AG04450 (cell line): ENCODE measurements at regions not wholly inside any gene's neighbourhood (a gene's known extent, or its start where the extent isn't known, plus 50 kb on each side); places are given as distances from the start of the nearest gene placed in this dataset.

Source experiments
- CTCF ChIA-PET: fragments of 300-600, 350-600 bp; formaldehyde crosslinking; extraction: SDS; loops from one replicate; lab custom pipeline; 2022; ENCODE audit warnings: antibody characterized with exemption, inconsistent platforms; lab: Charles Lee
- POLR2A ChIA-PET: fragments of 350-600 bp; formaldehyde crosslinking; extraction: SDS; loops from one replicate; lab custom pipeline; 2021; ENCODE audit warnings: antibody characterized with exemption, inconsistent platforms; lab: Yijun Ruan, JAX
- DNase-seq: peaks from one replicate; pipeline ENCODE4 v3.0.0-alpha.2; 2011; ENCODE audit warnings: low read depth, low spot score
- H3K27ac ChIP-seq: one replicate; pipeline ENCODE4 v1.5.1; 2012; ENCODE audit warnings: low read depth, low read length, control low read depth
- H3K27me3 ChIP-seq: one replicate; pipeline ENCODE4 v1.6.0; 2012; ENCODE audit warnings: low read length; ENCODE audit not compliant: control insufficient read depth, insufficient read depth
- H3K4me3 ChIP-seq: 2 replicates; pipeline ENCODE4 v1.5.1; 2011; ENCODE audit warnings: mild to moderate bottlenecking, low read depth, low read length, control low read depth
- H3K9me3 ChIP-seq: 2 replicates; pipeline ENCODE4 v1.5.1; 2012; ENCODE audit warnings: low read length; ENCODE audit not compliant: control insufficient read depth, insufficient read depth
- CTCF ChIP-seq: IDR thresholded peaks from 2 replicates; pipeline ENCODE4 v1.5.1; 2011; ENCODE audit warnings: low read depth, low read length, control low read depth, inconsistent platforms

- no peak overlapping the region for H3K27ac ChIP-seq
- H3K9me3 ChIP-seq, result no peaks in the 10 kb centered on the region
- no peak for DNase-seq
- ChIA-PET CTCF (interaction anchor here (0.9 to 1.0 kb wide), 3 partner anchors 10 to 48 kb away, joined by 3 to 5 read pairs (median 3); no protein-coding TSS in a partner anchor), POLR2A (no interaction called here)
- TF ChIP-seq CTCF, result no peak
- no peak overlapping the region for H3K4me3 ChIP-seq
- no peaks in the 10 kb centered on the region for H3K27me3 ChIP-seq
Observed at GRCh38 chr6:44030812-44031454, 96.3 kb downstream of the MRPL14 start.

- H3K4me3 ChIP-seq, result no peak overlapping the region
- ChIA-PET POLR2A (interaction anchor here (1.2 to 1.7 kb wide), 2 partner anchors 19 to 197 kb away, joined by 3 to 6 read pairs; no protein-coding TSS in a partner anchor), CTCF (interaction anchor here (1.0 kb wide), 1 partner anchor 22 kb away, joined by 3 read pairs; no protein-coding TSS in a partner anchor)
- H3K27me3 ChIP-seq, result no peaks in the 10 kb centered on the region
- H3K27ac ChIP-seq, result peak overlapping the region; percentile 59
- no peaks in the 10 kb centered on the region for H3K9me3 ChIP-seq
- no peak for TF ChIP-seq CTCF
- no peak for DNase-seq
Observed at GRCh38 chr6:44029444-44030185, 97.6 kb downstream of the MRPL14 start.

- TF ChIP-seq CTCF, result peak; percentile 54
- no peak for DNase-seq
- CTCF ChIA-PET, result interaction anchor here (0.7 kb wide), 2 partner anchors 24 to 259 kb away, joined by 3 read pairs; partner anchors contain the start of gene VEGFA
- Histone ChIP-seq H3K4me3 (no peak overlapping the region), H3K9me3 (no peaks in the 10 kb centered on the region), H3K27ac (peak overlapping the region; percentile 59), H3K27me3 (no peaks in the 10 kb centered on the region)
- POLR2A ChIA-PET, result interaction anchor here (0.9 to 1.7 kb wide), 3 partner anchors 18 to 196 kb away, joined by 3 to 6 read pairs (median 3); partner anchors contain the start of gene SLC29A1
Observed at GRCh38 chr6:44028789-44029310, 98.4 kb downstream of the MRPL14 start.

DNA sequence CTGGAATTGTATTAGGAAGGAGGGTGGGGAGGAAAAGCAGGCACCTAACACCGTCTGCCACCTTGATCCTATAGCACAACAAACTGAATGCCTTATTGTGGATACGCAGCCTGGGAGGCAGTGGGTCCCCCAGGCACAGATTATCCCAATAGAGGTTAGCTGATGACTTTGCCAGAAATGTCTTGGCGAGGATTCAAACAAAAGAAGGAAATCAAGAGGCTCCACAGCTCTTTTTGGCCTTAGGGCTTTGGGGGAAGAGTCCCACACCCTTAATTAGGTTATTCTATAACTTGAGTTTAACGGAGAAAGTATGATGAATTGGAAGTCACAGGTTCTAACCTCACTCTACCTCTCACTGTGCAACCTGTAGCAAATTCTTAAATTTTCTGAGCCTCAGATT is 102.0 kb downstream of the MRPL14 start:
- Histone ChIP-seq H3K27me3 (no peaks in the 10 kb centered on the region), H3K4me3 (no peak overlapping the region), H3K9me3 (no peaks in the 10 kb centered on the region), H3K27ac (no peak overlapping the region)
- DNase-seq, result no peak
- TF ChIP-seq CTCF, result no peak
- ChIA-PET POLR2A (no interaction called here), CTCF (interaction anchor here (3.3 kb wide), 1 partner anchor 252 kb away, joined by 10 read pairs; no protein-coding TSS in a partner anchor)
